K562 (cell line): ENCODE measurements at regions not wholly inside any gene's neighbourhood (a gene's known extent, or its start where the extent isn't known, plus 50 kb on each side); places are given as distances from the start of the nearest gene placed in this dataset.

Experiments
- CTCF ChIP-seq, 3 experiments: IDR thresholded peaks in 2 of 3; conservative IDR thresholded peaks in 1 of 3; 2 replicates each; pipeline ENCODE4 v1.5.1; 2011 to 2012; ENCODE audit warnings: low read length in 3 of 3, mild to moderate bottlenecking in 3 of 3, control low read depth in 2 of 3, improper control_type of control experiment in 1 of 3, inconsistent platforms in 1 of 3, low read depth in 1 of 3, mixed read lengths in 1 of 3, moderate library complexity in 1 of 3; ENCODE audit not compliant: insufficient read depth in 2 of 3
- EZH2 ChIP-seq: IDR thresholded peaks from 2 replicates; pipeline ENCODE4 v1.6.1; 2012; ENCODE audit warnings: low read depth, mild to moderate bottlenecking, inconsistent platforms, low read length, borderline replicate concordance
- HDGF ChIP-seq: fragments of 450-650 bp; IDR thresholded peaks from 2 replicates; pipeline ENCODE4 v1.6.1; 2016
- MTA3 ChIP-seq: fragments of 450-650 bp; formaldehyde crosslinking; IDR thresholded peaks from 2 replicates; pipeline ENCODE4 v1.6.1; 2017; ENCODE audit warnings: mild to moderate bottlenecking, borderline replicate concordance
- ZBTB5 ChIP-seq: fragments of 450-650 bp; IDR thresholded peaks from 2 replicates; pipeline ENCODE4 v1.6.1; 2017; ENCODE audit warnings: antibody characterized with exemption
- ZNF318 ChIP-seq, 2 experiments: fragments of 450-650 bp; IDR thresholded peaks; 2 replicates each; pipeline ENCODE4 v1.6.1; 2016; ENCODE audit warnings: mild to moderate bottlenecking in 2 of 2, borderline replicate concordance in 1 of 2, low read depth in 1 of 2, moderate library complexity in 1 of 2
- TF ChIP-seq, protein P1 (sequence below): sonication (generic); formaldehyde crosslinking; IDR thresholded peaks from 2 replicates; pipeline ENCODE4 v1.8.1; 2022; ENCODE audit warnings: missing genetic modification reagents
- TF ChIP-seq, protein P2 (sequence below): sonication (generic); formaldehyde crosslinking; IDR thresholded peaks from 2 replicates; pipeline ENCODE4 v1.8.0; 2022; ENCODE audit warnings: missing genetic modification reagents, mild to moderate bottlenecking, borderline replicate concordance
- TF ChIP-seq, protein P3 (sequence below): fragments of 450-650 bp; formaldehyde crosslinking; IDR thresholded peaks from 2 replicates; pipeline ENCODE4 v1.4.0; 2020; ENCODE audit warnings: mild to moderate bottlenecking, mixed read lengths

- TF ChIP-seq EZH2 (no peak), ZBTB5 (no peak), MTA3 (no peak), HDGF (no peak), CTCF (IDR thresholded peaks at IDR 0.05 in 2 of 3, conservative IDR thresholded peaks at IDR 0.05 in 1 of 3; ENCODE audit: insufficient read depth in 2 of 3, low read depth in 1 of 3, low read length in 3 of 3) (no peak), ZNF318 (IDR thresholded peaks at IDR 0.05; ENCODE audit: borderline replicate concordance in 1 of 2, low read depth in 1 of 2) (no peak)
- TF ChIP-seq, protein P1, sequence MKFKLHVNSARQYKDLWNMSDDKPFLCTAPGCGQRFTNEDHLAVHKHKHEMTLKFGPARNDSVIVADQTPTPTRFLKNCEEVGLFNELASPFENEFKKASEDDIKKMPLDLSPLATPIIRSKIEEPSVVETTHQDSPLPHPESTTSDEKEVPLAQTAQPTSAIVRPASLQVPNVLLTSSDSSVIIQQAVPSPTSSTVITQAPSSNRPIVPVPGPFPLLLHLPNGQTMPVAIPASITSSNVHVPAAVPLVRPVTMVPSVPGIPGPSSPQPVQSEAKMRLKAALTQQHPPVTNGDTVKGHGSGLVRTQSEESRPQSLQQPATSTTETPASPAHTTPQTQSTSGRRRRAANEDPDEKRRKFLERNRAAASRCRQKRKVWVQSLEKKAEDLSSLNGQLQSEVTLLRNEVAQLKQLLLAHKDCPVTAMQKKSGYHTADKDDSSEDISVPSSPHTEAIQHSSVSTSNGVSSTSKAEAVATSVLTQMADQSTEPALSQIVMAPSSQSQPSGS (CRISPR knock-in tag), result no peak
- TF ChIP-seq, protein P2, sequence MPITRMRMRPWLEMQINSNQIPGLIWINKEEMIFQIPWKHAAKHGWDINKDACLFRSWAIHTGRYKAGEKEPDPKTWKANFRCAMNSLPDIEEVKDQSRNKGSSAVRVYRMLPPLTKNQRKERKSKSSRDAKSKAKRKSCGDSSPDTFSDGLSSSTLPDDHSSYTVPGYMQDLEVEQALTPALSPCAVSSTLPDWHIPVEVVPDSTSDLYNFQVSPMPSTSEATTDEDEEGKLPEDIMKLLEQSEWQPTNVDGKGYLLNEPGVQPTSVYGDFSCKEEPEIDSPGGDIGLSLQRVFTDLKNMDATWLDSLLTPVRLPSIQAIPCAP (CRISPR knock-in tag), result no peak
- TF ChIP-seq, protein P3, sequence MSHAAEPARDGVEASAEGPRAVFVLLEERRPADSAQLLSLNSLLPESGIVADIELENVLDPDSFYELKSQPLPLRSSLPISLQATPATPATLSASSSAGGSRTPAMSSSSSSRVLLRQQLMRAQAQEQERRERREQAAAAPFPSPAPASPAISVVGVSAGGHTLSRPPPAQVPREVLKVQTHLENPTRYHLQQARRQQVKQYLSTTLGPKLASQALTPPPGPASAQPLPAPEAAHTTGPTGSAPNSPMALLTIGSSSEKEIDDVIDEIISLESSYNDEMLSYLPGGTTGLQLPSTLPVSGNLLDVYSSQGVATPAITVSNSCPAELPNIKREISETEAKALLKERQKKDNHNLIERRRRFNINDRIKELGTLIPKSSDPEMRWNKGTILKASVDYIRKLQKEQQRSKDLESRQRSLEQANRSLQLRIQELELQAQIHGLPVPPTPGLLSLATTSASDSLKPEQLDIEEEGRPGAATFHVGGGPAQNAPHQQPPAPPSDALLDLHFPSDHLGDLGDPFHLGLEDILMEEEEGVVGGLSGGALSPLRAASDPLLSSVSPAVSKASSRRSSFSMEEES (CRISPR knock-in tag), result no peak
Measured at GRCh38 chr2:60371681-60372080, 181.8 kb downstream of the BCL11A start.
